ENCODE measurements at regions not wholly inside any gene's neighbourhood (a gene's known extent, or its start where the extent isn't known, plus 50 kb on each side); places are given as distances from the start of the nearest gene placed in this dataset.

GRCh38 chr2:12167525-12168317, 421.3 kb downstream of the LPIN1 start:
- TF ChIP-seq, protein P1, sequence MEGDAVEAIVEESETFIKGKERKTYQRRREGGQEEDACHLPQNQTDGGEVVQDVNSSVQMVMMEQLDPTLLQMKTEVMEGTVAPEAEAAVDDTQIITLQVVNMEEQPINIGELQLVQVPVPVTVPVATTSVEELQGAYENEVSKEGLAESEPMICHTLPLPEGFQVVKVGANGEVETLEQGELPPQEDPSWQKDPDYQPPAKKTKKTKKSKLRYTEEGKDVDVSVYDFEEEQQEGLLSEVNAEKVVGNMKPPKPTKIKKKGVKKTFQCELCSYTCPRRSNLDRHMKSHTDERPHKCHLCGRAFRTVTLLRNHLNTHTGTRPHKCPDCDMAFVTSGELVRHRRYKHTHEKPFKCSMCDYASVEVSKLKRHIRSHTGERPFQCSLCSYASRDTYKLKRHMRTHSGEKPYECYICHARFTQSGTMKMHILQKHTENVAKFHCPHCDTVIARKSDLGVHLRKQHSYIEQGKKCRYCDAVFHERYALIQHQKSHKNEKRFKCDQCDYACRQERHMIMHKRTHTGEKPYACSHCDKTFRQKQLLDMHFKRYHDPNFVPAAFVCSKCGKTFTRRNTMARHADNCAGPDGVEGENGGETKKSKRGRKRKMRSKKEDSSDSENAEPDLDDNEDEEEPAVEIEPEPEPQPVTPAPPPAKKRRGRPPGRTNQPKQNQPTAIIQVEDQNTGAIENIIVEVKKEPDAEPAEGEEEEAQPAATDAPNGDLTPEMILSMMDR (IDR thresholded peaks at IDR 0.05), result no peak
- no peak for TF ChIP-seq POLR2A (IDR thresholded peaks at IDR 0.05)

Data from right lobe of liver (tissue), 4 donors.